SK-N-SH (cell line): ENCODE measurements at regions not wholly inside any gene's neighbourhood (a gene's known extent, or its start where the extent isn't known, plus 50 kb on each side); places are given as distances from the start of the nearest gene placed in this dataset.

Source experiments
- CTCF ChIP-seq: fragments of 200-600 bp; sonication (generic); IDR thresholded peaks from 2 replicates; pipeline ENCODE4 v1.6.1; 2017; ENCODE audit warnings: antibody characterized with exemption, mild to moderate bottlenecking, moderate library complexity
- MAX ChIP-seq: IDR thresholded peaks from 2 replicates; pipeline ENCODE4 v1.4.0; 2012; ENCODE audit warnings: low read depth
- POLR2AphosphoS5 ChIP-seq: IDR thresholded peaks from 2 replicates; pipeline ENCODE4 v1.6.1; 2012; ENCODE audit warnings: low read depth, low read length
- RFX5 ChIP-seq: IDR thresholded peaks from 2 replicates; pipeline ENCODE4 v1.6.1; 2012; ENCODE audit warnings: mild to moderate bottlenecking, improper control_type of control experiment, low read length
- SMC3 ChIP-seq: IDR thresholded peaks from 2 replicates; pipeline ENCODE4 v1.6.1; 2012; ENCODE audit warnings: low read depth, low read length, improper control_type of control experiment
- TEAD4 ChIP-seq: IDR thresholded peaks from 2 replicates; pipeline ENCODE4 v1.4.0; 2012; ENCODE audit warnings: mild to moderate bottlenecking, borderline replicate concordance; ENCODE audit not compliant: insufficient read depth
- YY1 ChIP-seq: IDR thresholded peaks from 2 replicates; pipeline ENCODE4 v1.4.0; 2012; ENCODE audit warnings: low read depth, mild to moderate bottlenecking
- ZBTB33 ChIP-seq: IDR thresholded peaks from 2 replicates; pipeline ENCODE4 v1.4.0; 2012; ENCODE audit warnings: low read depth, borderline replicate concordance
- TF ChIP-seq, protein P1 (sequence below): IDR thresholded peaks from 2 replicates; pipeline ENCODE4 v1.6.1; 2012; ENCODE audit warnings: mild to moderate bottlenecking, low read depth, low read length, moderate library complexity

GRCh38 chr17:62191390-62192361, 126.6 kb upstream of the MED13 start:
- no peak for TF ChIP-seq SMC3
- no peak for TF ChIP-seq TEAD4
- TF ChIP-seq, protein P1, sequence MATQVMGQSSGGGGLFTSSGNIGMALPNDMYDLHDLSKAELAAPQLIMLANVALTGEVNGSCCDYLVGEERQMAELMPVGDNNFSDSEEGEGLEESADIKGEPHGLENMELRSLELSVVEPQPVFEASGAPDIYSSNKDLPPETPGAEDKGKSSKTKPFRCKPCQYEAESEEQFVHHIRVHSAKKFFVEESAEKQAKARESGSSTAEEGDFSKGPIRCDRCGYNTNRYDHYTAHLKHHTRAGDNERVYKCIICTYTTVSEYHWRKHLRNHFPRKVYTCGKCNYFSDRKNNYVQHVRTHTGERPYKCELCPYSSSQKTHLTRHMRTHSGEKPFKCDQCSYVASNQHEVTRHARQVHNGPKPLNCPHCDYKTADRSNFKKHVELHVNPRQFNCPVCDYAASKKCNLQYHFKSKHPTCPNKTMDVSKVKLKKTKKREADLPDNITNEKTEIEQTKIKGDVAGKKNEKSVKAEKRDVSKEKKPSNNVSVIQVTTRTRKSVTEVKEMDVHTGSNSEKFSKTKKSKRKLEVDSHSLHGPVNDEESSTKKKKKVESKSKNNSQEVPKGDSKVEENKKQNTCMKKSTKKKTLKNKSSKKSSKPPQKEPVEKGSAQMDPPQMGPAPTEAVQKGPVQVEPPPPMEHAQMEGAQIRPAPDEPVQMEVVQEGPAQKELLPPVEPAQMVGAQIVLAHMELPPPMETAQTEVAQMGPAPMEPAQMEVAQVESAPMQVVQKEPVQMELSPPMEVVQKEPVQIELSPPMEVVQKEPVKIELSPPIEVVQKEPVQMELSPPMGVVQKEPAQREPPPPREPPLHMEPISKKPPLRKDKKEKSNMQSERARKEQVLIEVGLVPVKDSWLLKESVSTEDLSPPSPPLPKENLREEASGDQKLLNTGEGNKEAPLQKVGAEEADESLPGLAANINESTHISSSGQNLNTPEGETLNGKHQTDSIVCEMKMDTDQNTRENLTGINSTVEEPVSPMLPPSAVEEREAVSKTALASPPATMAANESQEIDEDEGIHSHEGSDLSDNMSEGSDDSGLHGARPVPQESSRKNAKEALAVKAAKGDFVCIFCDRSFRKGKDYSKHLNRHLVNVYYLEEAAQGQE = no peak
- no peak for TF ChIP-seq ZBTB33
- no peak for TF ChIP-seq CTCF
- TF ChIP-seq POLR2AphosphoS5 = no peak
- TF ChIP-seq RFX5 = no peak
- no peak for TF ChIP-seq MAX
- TF ChIP-seq YY1 = no peak
